Activated CD8-positive, alpha-beta memory T cell treated with anti-CD3 and anti-CD28 coated beads for 36 hours (primary cell): ENCODE measurements at regions not wholly inside any gene's neighbourhood (a gene's known extent, or its start where the extent isn't known, plus 50 kb on each side); places are given as distances from the start of the nearest gene placed in this dataset.

ENCODE experiments used
- CTCF ChIA-PET: fragments of 350-600 bp; sonication (Branson Sonifier 250); formaldehyde crosslinking; loops from one replicate; lab custom pipeline; 2021; ENCODE audit warnings: antibody characterized with exemption; lab: Charles Lee
- POLR2A ChIA-PET: fragments of 350-600 bp; sonication (Branson Sonifier 250); formaldehyde crosslinking; loops from one replicate; lab custom pipeline; 2021; ENCODE audit warnings: antibody characterized with exemption; lab: Charles Lee

DNA sequence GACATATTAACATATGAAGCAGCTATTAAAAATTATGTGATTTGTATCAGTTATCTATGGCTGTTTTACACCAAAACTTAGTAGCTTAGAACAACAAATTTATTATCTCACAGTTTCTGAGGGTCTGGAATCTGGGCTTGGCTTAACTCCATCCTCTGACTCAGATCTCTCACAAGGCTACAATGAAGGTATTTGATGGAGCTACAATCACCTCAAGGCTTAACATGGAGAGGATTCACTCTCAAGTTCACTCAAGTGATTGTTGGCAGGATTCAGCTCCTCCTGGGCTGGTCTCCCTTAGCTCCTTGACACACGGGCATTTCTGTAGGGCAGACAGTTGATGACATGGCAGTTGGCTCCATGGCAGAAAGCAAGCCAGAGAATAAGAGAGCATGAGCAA, 133.0 kb upstream of the SLC14A2 start:
- ChIA-PET CTCF (no interaction called here), POLR2A (no interaction called here)

DNA sequence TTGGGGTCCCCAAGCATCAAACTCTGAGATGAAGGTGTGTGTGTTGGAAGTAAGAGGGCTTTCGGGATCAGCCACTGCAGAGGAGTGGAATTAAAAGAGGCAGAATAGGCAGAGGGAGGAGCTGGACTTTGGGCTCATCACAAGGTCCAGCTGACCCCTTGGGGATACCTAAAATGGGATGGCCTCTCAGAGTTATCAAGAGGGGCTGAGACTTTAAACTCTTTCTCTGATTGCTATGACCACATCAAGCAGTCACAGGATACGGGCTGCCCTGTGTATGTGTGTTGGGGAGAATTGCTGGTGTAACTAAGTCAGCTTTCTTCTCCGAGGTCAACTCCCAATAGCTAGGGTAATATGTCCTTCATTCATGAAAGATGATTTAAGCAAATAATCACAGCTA, 127.7 kb upstream of the SLC14A2 start:
- POLR2A ChIA-PET, result no interaction called here
- CTCF ChIA-PET, result no interaction called here

DNA sequence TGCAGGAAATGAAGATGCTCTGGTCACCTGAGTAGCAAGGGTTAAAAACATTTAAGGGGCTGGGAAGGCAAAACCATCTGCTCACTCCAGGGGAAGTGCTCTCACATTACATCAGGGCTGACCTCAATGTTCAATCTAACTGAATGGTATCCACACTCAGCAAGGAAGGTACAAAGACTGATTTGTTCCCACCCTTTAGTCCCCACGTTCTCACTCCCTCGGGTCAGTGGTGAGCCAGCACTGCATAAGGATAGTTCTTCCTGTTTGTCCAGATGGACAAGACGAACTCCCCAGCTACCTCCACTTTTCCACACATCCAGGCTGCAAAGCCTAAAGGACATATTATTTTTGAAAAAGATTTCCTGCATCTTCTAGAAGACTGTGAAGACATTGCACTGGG, 126.6 kb upstream of the SLC14A2 start:
- POLR2A ChIA-PET, result no interaction called here
- CTCF ChIA-PET, result no interaction called here

DNA sequence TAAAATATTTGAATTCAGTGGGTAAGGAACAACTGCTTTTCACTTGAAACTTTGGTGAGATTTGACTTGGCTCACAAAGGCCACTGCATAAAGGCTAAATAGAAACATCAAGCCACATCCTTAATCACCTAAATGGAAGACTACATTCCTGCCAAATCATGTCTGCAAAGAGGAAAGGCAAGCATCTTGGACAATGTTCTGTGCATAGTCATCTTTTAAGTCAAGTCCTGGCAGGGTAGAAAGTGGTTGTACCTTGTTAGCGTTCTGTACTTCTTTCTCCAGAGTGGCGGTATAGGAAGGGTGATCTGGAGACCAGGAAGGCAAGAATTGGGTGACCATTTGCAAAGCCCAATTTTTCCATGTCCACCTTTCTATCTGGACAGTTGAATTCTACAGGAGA, 121.4 kb upstream of the SLC14A2 start:
- POLR2A ChIA-PET, result no interaction called here

DNA sequence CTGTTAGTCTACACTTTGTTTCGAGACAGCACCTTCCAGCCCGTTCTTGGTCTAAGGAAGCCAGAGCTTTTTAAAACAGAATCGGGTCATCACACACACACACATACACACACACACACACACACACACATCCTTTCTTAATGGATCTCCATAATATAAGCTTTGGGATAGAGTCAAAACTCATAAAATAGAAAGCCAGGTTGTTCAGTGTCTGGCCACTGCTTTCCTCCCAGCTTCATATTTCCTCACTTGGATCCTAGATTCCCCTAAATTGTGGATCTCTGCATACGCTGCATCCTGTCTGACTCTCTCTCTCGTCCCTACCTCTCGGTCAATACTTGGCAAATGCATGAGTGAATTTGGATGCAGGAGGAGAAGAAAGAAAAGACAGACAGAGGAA, 120.5 kb upstream of the SLC14A2 start:
- POLR2A ChIA-PET, result no interaction called here
- CTCF ChIA-PET, result no interaction called here

More for the DNA sequence above, 121.4 kb upstream of the SLC14A2 start:
- CTCF ChIA-PET, result no interaction called here

DNA sequence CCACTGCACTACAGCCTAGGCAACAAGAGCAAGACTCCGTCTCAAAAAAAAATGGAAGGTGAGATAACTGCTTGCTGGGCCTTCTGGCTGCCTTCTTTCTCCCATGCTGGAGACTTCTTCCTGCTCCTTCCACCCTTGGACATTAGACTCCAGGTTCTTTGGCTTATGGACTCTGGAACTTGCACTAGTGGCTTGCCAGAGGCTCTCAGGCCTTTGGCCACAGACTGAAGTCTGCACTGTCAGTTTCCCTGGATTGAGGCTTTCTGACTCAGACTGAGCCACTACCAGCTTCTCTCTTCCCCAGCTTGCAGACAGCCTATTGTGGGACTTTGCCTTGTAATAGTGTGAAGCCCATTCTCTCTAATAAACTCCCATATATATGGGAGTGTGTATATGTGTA, 118.5 kb upstream of the SLC14A2 start:
- ChIA-PET CTCF (no interaction called here), POLR2A (no interaction called here)

DNA sequence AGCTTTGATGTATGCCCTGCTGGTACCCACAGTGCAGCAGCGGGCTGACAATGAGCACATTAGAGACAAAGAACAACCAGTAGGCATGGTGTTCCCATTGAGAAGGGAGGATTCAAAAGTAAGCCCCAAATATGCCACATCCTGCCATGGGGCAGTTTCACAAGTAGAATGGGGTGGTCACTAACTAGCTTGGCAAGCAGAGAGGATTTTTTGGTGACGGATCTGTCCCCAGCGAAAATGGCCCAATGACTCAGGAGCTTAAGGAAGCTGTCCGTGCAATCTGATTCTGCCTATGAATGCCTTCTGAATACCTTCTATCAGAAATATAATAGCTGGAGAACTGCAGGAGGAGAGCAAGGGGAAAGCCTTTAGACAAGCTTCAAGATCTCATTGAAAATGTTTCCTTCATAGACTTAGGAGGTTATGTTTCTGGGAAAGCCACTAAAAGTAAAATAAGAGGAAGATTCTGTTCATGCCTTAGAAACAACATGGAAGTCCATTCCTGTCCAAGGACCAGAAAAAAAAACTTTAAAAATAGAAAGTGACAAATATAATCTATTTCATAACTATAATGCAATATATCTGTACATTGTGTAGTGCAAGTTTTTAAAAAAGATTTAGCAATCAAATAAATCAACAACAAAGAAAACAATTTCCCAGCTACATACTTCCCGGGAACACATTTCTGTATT, 117.5 kb upstream of the SLC14A2 start:
- POLR2A ChIA-PET, result no interaction called here
- CTCF ChIA-PET, result no interaction called here

DNA sequence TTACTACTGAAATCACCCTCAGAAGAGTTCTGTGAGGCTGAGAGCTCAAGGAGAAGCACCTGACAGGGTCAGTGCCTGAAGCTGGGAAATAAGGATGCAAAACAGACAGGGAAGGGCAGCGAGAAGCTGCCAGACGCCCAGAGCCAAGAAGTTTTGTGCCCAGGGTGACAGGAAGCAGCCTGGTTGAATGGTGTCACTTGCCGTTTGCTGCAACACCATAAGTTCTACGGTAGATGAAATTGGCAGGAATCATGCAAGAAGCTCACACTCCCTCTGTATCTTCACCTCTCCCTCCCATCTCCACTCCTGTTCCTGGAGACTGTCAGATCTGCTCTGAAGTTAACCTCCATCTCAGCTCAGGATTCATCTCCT, 117.0 kb upstream of the SLC14A2 start:
- POLR2A ChIA-PET, result no interaction called here
- CTCF ChIA-PET, result no interaction called here

DNA sequence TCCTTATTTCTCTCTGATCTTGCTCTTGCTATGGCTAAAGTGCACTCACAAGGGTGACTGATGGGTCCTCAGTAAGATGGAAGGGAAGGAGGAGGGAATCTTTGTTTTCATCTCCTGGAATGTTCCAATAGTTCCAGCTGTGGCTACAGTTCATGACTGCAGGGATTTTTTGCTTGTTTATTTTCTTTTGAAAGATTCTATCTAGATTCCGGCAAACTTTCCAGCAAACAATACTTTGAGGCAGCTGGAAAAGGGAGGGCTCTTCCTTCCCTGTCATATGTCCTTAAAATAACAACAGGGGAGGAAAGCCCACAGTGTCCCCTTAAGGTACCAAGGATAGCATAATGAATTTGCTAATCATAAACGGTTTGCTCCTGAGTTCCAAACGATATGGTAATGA, 111.3 kb upstream of the SLC14A2 start:
- ChIA-PET CTCF (no interaction called here), POLR2A (no interaction called here)

DNA sequence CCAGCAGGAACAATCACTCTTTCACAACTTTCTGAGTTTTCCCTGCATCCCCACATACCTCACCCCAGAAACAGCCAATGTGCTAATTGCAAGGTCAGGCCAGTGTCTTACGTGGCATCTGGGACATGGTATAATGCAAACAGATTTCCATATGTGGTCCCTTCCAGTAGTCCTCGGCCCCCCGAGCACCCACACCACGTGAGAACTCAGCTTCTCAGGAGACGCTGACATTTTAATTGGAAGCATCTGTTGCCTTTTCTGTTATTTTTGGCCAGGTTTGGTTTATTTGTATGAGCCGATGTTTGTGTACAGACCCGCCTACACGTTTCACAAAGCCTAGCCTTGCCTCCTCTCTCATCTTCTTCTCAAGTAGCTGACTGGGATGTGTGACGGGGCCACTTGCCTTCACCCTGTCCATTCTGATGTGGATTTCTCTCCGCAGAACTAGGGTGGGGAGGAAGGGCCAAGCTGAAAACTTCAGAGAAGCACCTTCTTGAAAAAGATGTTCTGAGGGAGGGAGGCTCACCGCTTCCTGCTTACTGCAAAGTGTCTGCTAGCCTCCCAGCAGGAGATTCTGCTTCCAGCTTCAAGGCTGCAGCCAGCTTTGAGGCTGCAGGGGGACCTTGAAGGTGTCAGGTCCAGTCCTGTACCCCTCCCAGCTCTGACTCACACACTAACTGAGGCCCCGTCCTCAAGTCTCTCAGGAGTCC, 109.6 kb upstream of the SLC14A2 start:
- POLR2A ChIA-PET, result no interaction called here
- CTCF ChIA-PET, result no interaction called here

DNA sequence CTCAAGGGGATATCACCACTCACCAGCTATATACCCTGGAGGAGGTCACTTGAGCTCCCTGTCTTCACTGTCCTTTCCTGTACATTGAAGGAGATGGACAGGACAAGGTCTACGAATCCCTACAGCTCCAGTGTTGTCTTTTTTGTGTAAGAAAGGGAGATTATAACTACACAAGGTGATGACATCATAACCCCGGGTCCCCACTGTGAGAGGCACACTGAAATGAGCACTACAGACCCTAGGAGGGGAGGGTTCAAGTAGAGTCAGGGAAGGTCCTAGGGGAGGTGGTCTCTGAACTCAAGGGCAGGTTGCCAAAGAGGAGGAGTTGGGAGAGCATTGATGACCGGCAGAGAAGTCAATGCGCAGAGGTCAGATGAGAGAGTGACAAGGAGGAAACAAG, 108.3 kb upstream of the SLC14A2 start:
- POLR2A ChIA-PET, result no interaction called here
- CTCF ChIA-PET, result no interaction called here

DNA sequence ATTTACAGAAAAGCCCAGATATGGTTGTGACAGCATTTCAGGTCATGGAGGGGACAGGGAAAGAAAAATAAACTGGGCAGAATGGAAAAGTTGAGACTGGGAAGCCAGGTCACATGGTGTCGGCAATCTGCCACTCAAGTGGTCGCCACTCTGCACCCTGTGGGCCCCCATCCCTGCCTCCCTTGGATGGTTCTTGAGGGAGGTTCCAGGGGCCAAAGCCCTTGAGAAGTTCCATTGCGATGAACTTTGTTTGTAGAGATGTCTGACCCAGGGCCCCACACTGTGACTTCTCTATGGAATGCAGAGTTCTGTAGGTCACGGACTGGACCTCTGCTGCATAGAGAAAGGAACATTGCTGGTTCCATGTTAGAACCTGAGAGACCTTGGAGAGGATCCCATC, 105.7 kb upstream of the SLC14A2 start:
- POLR2A ChIA-PET, result no interaction called here

DNA sequence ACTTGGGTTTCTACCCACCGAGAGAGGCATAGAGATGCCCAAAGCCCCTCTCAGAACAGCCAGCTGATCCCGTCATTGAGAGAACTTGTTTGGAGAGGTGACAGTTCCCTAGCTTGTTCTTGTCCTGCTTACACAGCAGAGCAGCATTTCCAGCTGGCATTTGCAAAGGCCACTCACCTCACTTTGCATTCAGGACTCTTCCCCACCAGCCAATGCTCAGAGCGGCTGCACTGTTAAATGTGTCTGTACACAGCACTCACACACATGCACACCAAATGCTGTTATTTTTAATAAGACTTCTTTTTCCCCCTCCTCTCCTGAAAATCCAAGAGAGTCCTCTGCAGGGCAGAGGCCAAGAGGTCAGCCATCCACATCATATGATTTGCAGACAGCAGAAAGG, 104.6 kb upstream of the SLC14A2 start:
- CTCF ChIA-PET, result interaction anchor here (0.7 kb wide), 1 partner anchor 34 kb away, joined by 3 read pairs; no protein-coding TSS in a partner anchor
- POLR2A ChIA-PET, result no interaction called here

More for the DNA sequence above, 105.7 kb upstream of the SLC14A2 start:
- CTCF ChIA-PET, result no interaction called here

DNA sequence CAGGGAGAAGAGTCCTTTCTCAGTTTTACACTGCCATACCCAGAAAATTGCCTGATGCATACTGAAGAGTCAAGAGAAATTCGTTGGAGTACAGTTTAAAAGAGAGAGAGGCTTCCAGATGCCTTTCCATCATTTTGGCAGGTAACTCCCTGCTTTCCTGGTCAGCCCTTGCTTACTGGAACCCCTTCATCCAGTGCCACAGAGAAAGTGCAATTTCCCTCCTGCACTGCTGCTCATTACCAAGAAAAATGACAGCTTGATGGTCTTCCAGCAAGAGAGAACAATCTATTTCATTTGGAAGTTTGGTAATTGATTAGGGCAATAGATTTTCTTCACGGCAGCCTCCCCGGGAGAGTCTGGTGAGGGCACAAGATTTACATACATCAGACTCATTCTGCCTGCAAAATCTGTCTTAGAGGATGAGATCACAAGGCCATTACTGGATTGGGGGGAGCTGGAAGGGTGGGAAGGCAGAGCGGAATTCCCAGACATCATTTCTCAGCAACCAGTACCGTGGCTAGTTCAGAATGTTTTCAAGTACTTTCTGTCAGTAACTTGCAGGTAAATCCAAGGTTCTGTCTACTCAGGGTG, 102.8 kb upstream of the SLC14A2 start:
- CTCF ChIA-PET, result no interaction called here
- POLR2A ChIA-PET, result no interaction called here

DNA sequence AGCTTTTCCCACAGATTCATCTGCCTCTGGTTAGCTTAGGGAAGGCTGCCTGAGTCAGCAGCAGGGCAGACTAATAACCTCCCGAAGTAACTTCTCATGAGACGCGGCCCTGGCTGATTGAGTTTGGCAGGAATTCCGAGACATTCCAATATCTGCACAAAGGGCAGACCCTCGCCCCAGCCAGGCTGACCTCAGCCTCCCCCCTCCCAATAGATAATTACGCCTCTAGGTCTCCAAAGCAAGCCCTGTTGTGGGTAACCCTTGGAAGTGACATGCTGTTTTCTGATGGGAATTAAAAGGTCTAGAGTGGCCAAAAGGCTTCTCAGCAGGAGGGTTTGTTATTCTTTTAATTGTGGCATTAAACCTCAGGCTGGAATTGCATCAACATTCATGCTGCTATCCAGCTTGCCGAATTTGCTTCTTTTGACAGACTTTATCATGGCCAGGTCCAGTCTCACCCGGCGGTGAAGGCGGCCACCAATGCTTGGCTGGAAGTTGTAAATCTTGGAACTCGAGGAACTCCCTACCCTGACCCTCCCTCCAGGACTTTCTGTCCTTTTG, 98.0 kb upstream of the SLC14A2 start:
- ChIA-PET POLR2A (no interaction called here), CTCF (no interaction called here)

DNA sequence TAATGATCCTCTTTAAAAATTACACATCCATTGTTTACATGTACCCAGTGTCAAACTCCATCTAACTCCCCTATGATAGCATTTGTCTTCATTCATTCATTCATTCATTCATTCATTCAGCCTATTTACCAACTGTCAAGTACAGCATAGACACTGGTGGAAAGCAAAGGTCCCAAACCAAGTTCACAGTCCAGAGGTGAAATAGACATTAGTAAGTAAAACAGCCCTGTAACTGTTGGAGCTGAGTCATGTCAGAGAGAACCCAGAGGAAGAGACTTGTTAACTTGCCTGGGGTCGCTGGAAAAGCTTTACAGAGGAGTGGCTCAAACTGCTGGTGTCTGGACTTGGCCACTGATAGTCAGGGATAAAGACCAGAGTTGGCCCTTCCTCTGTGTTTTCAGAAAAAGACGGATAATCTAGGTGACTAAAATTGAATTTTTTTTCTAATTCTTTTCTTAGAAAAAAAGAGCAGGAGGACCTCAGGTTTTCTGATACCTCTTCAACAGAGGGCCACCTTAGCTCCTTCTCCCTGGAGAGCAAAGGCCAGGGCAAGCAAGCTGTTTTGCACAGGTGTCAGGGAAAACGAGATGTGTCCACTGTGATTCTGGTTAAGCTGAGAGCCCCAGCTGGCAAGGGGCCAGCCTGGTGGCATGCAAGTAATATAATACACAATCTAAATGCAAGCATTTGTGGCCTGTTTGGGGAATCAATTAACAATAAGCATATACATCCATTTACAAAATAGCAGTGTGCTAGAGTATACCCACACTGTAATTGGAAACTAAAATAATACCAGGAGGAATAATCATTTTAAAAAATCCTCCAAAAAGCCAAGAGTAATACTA, 96.7 kb upstream of the SLC14A2 start:
- CTCF ChIA-PET, result no interaction called here
- POLR2A ChIA-PET, result no interaction called here

DNA sequence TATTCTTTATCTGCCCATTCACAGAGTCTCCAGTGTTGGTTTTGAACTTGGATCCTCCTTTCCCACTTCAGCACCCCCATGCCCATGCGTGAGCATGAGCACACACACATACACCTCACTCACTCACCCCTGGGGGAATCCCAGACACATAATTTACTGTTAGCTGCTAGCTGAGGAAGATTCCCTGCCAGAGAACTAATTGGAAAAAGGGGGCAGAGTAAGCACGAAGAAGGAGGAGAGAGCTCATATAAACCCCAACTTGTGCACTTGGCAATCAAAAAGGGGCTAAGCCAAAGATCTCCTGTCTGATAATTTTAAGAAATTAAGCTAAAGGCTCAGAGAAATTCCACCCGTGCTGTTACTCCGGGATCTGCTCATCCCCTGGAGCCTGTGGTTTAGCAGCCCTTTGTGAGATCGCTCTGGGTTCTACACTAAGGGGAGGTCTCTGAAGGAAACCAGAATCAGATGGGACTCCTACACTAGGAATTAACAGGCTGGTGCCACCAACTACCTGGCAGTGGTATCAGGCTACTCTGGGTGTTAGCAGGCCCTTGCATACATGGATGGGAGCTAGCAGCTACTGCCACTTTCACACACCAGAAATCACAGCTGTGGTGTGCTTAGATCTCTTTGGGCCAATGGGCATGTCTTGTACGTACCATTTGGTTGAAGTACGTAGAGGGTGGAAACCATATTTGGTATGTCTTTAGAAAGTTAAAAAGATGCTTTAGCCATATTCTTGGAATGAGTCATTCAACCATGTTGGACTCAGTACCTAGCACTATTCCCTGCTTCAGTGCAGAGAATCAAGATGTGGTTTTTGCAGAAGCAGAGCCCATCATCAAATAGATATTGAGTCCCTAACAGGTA, 95.6 kb upstream of the SLC14A2 start:
- POLR2A ChIA-PET, result no interaction called here
- CTCF ChIA-PET, result no interaction called here

DNA sequence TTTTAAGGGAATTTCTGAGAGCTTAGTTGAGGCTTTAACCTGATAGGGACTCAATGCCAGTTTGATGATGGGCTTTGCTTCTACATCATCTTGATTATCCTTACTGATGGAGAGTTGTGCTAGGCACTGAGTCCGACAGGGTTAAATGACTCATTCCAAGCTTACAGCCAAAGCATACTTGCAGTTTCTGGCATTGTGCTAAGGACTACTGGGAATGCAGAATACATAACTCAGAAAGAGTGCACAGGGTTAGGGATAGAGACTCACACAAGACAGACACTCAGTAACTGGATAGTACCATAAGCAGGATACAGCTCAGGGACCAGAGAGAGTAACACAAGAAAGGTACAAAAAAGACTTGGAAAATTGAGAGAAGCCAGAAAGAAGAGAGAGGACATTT, 94.1 kb upstream of the SLC14A2 start:
- POLR2A ChIA-PET, result no interaction called here

DNA sequence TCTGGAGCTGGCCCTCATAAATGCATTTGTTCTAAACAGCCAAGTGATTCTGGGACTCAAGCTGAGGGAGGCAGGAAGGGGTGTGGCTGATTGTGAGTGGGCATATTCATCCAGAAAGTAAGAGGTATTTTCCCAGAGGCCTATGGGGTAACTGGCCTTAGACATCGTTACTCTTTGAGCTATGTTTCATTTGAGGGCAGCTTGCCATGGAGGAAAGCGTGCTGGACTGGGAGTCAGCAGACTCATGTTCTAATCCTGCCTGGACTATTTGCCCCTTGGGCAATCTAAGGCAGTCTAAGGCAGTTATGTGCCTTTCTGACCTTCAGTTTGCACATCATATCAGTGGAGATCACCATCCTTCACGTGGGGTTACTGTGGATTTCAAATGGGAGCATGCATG, 93.5 kb upstream of the SLC14A2 start:
- ChIA-PET CTCF (no interaction called here), POLR2A (no interaction called here)

More for the DNA sequence above, 94.1 kb upstream of the SLC14A2 start:
- CTCF ChIA-PET, result no interaction called here
